HL-60 (cell line): ENCODE measurements at regions not wholly inside any gene's neighbourhood (a gene's known extent, or its start where the extent isn't known, plus 50 kb on each side); places are given as distances from the start of the nearest gene placed in this dataset.

ENCODE experiments used
- CTCF ChIP-seq: IDR thresholded peaks from one replicate; pipeline ENCODE4 v1.5.1; 2011; ENCODE audit warnings: low read length, control low read depth, inconsistent platforms; ENCODE audit not compliant: insufficient read depth
- GABPA ChIP-seq: IDR thresholded peaks from 2 replicates; pipeline ENCODE4 v1.6.1; 2012; ENCODE audit warnings: low read depth
- POLR2AphosphoS5 ChIP-seq: IDR thresholded peaks from 2 replicates; pipeline ENCODE4 v1.6.1; 2012; ENCODE audit warnings: low read depth
- REST ChIP-seq: IDR thresholded peaks from 2 replicates; pipeline ENCODE4 v1.6.1; 2012; ENCODE audit warnings: low read depth; ENCODE audit not compliant: insufficient replicate concordance
- SPI1 ChIP-seq: IDR thresholded peaks from 2 replicates; pipeline ENCODE4 v1.6.1; 2012; ENCODE audit warnings: low read depth, mild to moderate bottlenecking, borderline replicate concordance

GRCh38 chr7:81256991-81257390 is 338.1 kb upstream of the SEMA3C start:
- TF ChIP-seq CTCF (no peak), POLR2AphosphoS5 (no peak), GABPA (no peak), REST (no peak), SPI1 (no peak)
